HG03571 (cell line): ENCODE measurements at regions not wholly inside any gene's neighbourhood (a gene's known extent, or its start where the extent isn't known, plus 50 kb on each side); places are given as distances from the start of the nearest gene placed in this dataset.
"Not testable (repeated sequence)": the region's sequence is repeated elsewhere in the genome, so short reads cannot be mapped to it uniquely, and the experiment has no call there.

Source experiments
- ATAC-seq: cut with Tn5 transposase; IDR thresholded peaks from one replicate; pipeline ENCODE4 v1.9.1; 2021; ENCODE audit not compliant: unreplicated experiment

- ATAC-seq = no peak
Observed at GRCh38 chr10:117781216-117781831, 238.8 kb downstream of the EMX2 start.

DNA sequence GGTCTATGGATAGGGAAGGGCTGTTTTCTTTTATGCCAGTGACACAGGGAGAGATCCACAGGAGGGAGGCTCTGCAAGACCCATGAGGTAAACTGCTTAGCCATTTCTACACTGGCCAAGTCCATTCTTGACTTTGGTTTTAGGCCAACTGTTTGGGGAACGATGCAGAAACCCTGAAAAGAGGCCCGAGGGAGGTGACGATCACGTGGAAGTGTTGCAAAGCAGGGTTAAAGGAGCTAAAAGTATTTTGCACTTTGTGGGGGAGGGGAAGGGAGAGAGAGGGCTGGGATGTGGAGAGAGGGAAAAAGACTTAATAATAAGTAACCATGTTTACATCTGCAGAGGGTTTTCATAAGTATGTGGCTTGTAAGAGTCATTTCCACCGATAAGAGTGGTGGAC, 239.7 kb downstream of the EMX2 start:
- no peak for ATAC-seq

DNA sequence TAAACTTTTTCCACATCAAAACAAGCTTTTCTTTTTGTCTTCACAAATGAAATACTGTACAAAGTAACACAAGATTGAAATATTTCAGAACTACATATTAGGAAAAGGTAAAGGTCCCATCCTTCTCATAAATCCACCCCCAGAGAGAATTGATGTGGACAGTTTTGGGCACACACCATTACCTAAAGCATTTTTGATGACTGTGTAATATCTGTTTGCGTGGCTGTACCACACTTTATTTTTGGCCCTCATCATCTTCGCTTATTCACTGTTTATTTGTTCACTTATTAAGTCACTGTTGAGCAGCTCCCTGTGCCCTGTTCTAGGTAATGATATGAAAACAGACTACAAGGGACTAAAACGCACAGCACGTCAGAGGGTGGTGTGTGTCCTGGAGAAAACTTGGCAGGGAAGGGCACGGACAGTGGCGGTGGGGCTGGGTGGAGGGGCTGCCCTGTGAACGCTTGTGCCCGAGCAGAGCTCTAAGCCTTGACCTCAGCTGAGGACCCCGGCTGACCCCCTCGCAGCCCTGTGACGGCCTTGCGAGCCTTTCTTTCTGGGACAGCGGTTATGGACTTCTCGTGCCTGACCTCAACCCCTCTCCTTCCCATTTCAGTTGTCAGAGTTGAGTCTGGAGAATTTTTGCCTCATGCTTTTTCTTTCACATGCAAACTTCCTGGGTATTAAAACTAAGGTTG, 241.3 kb downstream of the EMX2 start:
- ATAC-seq = no peak

- ATAC-seq = no peak
Observed at GRCh38 chr10:117784776-117785175, 242.2 kb downstream of the EMX2 start.

- no peak for ATAC-seq
Observed at GRCh38 chr10:117788911-117789310, 246.4 kb downstream of the EMX2 start.

DNA sequence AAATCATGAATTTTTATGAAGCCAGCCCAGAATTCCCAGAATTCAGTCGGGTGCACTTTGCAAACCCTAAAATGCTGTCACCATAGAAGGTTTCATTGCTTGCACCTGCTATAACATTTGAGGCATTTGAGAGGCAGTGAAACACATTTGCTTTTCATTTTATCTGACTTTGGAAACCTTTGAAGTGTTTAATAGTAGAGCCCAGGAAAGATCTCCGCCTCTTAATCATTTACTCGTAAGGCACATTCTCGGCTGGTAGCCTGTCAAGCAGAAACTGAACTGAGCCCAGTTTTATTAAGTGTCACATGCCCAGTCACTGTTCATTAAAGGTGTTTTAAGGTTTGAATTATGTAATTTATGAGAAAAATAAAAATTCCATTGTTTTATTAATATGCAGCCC, 247.6 kb downstream of the EMX2 start:
- no peak for ATAC-seq

- ATAC-seq = no peak
Observed at GRCh38 chr10:117790621-117791020, 248.1 kb downstream of the EMX2 start.

DNA sequence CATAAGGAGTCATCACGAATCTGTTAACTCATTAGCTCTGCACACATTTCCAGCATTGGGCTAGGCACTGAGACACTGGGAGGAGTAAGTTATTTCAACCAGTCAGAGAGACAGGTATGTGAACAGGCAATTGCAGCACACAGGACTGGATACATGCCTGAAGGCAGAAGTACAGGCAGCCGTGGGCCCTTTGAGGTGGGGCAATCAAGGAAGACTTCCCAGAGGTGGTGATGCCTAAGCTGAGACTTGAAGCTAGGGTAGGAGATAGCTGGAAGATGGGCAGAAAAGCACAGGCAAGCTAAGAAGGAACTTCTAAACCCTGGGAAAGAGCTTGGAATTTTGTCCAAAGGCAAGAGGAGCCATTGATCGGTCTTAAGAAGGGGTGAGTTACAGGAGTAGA, 249.7 kb downstream of the EMX2 start:
- ATAC-seq = no peak

DNA sequence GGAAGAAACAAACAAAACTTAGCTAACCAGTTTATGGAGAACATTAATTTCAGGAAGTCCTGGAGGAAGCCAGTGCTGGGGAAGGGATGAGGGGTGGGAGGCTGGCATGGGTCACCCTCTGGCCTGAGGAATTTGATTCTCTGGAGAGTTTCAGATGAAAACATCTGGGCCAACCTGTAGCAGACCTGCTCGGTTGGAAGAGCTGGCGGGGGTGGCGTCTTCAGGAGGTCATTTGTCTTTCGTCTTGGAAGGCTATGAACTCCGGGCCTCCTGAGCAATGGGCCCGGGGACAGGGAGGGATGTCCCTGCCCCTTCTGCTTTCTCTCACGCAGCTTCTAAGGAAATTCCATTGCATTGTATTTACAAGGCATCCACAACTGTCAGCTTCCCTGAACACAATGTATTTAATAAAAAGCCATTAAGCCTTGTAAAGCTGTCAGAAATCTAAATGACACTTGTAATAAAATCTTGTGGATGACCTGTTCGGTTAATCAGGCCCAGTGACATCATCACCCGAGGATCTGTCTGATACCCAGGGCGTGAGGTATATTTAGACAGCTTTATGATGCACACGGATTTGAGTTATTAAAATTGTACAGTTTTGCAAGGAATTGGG, 250.5 kb downstream of the RAB11FIP2 start:
- ATAC-seq = no peak

- ATAC-seq = no peak
Observed at GRCh38 chr10:117797296-117797695, 249.4 kb downstream of the RAB11FIP2 start.

DNA sequence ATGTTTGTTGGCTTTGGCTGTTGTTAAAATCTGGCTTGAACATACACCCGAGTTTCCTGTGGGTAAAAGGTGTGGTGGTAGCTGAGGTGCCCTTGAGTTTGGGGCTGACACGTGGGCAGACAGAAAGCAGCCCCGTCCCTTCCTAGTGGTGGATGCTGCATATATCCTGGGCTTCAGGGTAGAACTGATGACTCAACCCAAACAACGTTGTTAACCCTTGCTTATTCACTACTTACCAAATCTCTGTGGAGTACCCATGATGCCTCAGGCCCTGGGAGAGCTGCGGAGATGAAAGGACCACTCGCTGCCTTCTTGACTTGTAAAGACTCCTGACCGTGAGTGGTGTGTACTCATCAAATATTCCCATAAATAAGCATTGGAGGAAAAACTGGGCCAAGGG, 245.1 kb downstream of the RAB11FIP2 start:
- ATAC-seq = no peak

DNA sequence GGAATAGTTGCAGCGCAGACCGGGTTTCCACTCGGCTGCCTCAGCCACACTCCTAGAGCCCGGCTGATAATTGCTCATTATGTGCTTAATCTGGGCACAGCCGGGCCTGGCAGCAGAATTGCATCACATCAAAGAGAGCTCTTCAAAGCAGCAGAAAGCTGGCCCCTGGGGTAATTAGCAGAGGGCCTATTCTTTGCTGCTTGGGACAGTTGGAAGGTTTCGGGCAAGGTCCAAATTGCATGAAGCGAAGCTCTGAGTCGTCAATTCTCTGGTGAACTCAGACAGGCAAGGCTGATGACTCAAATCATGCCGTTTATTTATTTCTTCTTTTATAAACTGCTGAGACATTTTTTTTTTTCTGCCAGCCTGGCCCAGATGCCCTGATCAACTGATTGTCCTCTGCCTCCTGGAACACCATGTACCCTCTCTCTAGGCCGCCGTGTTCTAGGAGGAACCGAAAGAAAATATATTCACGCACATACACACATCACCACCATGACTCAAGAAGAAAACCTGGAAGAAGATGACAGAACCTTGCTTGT, 242.2 kb downstream of the RAB11FIP2 start:
- ATAC-seq = no peak

GRCh38 chr10:117805139-117805538, 241.6 kb downstream of the RAB11FIP2 start:
- ATAC-seq = no peak

DNA sequence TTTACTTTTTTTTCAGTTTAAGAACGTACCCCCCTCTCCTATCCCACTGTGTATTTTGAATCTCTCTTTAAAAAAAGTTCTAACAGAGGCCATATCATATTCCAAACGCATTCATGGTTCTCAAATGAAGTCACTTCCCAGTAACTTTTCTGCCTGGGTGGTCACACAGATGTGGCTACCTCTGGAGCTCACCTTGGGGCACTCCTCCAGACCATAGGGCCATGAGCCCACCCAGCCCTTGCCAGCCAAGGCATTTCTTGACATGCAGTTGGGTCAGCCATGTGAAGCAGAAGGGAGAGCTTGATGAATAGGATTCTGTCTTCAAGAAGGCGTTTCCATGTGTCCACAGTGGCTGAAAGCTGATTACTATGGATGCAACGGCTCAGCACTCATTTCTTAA, 239.3 kb downstream of the RAB11FIP2 start:
- no peak for ATAC-seq

- ATAC-seq = not testable (repeated sequence)
Observed at GRCh38 chr10:117815816-117816215, 230.9 kb downstream of the RAB11FIP2 start.

- no peak for ATAC-seq
Observed at GRCh38 chr10:117817116-117817515, 229.6 kb downstream of the RAB11FIP2 start.

GRCh38 chr10:117818721-117819120, 228.0 kb downstream of the RAB11FIP2 start:
- no peak for ATAC-seq

GRCh38 chr10:117819304-117819703, 227.4 kb downstream of the RAB11FIP2 start:
- ATAC-seq = no peak

DNA sequence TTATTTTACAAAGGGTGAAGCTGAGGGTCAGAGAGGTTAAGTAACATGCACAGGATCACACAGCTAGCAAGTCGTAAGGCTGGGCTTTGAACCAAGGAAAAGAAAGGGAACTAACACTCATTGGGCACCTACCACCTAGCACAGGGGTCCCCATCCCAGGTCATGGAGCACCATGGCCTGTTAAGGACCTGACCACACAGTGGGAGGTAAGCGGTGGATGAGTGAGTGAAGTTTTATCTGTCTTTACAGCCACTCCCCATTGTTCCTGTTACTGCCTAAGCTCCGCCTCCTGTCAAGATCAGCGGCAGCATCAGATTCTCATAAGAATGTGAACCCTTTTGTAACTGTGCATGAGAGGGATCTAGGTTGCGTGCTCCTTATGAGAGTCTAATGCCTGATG, 222.8 kb downstream of the RAB11FIP2 start:
- no peak for ATAC-seq

DNA sequence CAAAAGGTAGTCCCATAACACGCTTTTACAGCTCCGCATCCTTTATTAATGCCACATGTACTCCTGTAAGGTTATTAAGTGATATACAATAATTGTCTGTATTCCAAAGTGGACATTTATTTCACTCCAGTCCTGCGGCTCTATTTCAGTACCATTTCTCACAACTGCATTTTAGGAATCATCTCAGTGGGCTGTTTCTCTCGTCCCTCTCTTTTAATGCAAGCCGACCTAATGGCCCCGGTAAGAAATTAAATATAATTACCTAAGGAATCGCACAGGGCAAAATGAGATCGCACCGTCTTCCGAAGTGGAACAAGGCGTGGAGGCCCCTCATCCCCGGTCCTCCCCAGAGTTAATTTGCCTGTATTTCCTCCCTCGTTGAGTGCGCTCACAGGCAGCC, 216.5 kb downstream of the RAB11FIP2 start:
- no peak for ATAC-seq

- peak; percentile 57 for ATAC-seq
Observed at GRCh38 chr10:117830787-117831212, 215.9 kb downstream of the RAB11FIP2 start.
